ENCODE measurements at regions not wholly inside any gene's neighbourhood (a gene's known extent, or its start where the extent isn't known, plus 50 kb on each side); places are given as distances from the start of the nearest gene placed in this dataset.
"Not testable (repeated sequence)": the region's sequence is repeated elsewhere in the genome, so short reads cannot be mapped to it uniquely, and the experiment has no call there.

DNA sequence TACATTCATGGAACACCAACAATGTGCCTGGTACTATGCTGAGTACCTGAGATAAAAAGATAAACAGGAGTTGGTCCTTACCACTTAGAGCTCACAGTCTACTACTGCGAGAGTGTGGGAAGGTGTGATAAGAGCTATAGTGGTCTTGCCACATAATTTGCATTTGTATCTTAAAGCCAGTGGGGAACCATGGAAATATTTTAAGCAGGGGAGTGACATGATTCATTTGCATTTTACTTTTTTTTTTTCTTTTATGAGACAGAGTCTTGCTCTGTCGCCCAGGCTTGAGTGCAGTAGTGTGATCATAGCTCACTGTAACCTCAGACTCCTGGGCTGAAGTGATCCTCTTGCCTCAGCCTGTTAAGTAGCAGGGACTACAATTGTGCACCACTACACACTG lies 53.6 kb downstream of the SRGAP2 start:
- DNase-seq (ENCODE audit: low spot score): not testable (repeated sequence)

DNA sequence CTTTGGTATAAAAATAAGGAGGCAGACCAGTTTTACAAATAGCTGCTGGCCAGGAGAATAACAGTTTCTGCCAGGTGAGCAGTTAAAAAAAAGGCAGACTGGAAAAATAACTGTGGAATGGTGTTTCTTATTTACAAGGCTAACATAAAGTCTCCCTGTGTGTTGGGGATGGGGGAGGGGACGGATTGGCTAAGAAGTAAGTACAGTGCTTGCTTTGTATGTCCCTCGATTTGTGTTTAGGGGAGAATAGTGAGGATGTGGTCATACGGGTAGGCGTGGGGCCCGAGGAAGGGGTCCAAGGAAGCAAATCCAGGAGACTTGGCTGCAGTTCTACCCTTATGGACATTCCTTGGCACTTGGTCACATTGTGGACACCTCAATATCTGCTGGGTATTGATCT lies 58.1 kb downstream of the SRGAP2 start:
- not testable (repeated sequence) for DNase-seq (ENCODE audit: low spot score)

DNA sequence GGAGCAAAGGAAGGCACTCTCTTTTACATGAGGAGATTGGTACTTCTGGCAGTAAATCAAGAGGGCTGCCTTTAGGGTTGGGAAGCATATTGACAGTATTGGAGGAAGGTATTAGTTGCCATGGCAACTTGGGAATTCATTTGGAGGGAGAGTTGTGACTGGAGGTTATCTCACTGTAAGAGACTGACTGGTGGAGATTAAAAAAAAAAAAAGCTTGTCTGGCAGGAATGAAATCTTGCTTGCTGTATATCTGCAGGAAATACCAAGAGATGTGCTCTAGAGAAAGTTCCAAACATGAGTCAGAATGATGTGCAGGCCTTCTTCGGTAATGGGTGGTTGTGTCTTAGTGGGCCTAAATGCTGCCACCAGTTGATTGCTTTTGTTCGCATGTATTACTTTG lies 59.1 kb downstream of the SRGAP2 start:
- not testable (repeated sequence) for DNase-seq (ENCODE audit: low spot score)

DNA sequence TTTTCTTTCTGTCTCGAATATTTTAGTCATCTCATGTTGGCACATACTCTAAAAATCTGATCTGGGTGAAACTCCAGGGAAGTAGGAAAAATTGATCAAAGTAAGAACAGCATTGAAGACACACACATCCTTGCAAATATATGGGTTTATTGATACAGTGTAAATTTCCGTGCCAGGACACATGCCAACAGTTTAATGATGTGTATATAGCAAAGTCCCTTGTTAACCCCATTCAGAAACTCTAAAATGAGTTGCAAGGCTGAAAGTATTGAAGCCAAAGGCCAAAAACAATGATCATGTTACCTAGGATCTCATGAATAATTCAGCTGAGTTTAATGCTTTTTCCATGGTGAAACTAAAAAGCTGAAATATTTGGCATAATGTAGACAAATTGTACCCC lies 61.6 kb downstream of the SRGAP2 start:
- not testable (repeated sequence) for DNase-seq (ENCODE audit: low spot score)

DNA sequence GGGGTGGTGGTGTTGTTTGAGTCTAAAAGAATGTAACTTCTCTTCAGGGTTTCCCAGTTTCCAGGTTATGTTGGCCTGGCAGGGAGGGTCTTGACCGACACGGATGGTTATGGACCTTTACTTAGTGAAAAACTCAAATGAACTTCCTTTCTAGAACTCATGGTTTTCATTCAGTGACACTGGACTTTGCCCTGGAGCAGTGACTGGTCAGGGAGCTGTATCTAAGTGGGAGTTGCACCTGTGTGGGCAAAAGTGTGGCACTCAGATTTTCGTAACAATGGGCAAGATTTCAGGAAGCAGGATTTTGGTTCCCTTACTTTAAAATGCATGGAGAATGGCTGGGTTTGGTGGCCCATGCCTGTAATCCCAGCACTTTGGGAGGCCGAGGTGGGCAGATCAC lies 67.8 kb downstream of the SRGAP2 start:
- DNase-seq (ENCODE audit: low spot score): not testable (repeated sequence)

DNA sequence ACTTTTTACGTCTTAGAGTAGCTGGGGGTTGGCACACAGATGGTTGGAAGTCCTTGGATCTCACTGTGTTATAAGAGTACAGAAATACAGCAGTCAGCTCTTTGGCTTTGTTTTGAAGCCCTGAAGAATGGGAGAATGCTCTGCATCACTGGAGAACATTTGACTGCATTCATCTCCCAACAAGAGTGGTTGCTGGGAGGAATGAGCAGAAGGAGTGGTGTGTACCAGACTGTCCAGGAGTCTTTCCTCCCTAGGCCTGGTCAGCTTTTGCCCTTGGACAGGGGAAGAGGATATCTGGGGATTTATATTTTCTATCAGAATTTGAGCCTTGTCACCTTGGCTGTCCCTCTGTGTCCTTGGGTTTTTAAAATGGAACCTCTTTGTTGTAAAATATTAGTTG lies 69.8 kb downstream of the SRGAP2 start:
- DNase-seq (ENCODE audit: low spot score): not testable (repeated sequence)

DNA sequence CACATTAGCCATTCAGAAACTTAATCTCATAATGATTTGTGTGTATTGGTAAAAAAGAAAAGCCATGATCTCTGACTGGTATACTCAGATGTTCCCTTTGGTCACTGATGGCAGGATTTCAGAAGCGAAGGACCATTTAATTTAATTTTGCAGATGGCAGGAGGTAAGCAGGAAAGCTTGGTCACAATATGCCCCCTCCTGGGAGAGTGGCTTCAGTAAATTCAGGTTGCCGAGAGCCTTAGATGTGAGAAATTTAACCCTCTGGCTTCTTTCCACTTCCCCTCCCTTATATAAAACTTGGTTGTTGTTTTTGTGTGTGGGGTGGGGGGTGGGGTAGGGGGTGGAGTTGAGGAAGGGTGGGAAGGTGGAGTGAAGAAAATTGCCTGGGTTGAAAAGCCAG lies 72.8 kb downstream of the SRGAP2 start:
- not testable (repeated sequence) for DNase-seq (ENCODE audit: low spot score)

DNA sequence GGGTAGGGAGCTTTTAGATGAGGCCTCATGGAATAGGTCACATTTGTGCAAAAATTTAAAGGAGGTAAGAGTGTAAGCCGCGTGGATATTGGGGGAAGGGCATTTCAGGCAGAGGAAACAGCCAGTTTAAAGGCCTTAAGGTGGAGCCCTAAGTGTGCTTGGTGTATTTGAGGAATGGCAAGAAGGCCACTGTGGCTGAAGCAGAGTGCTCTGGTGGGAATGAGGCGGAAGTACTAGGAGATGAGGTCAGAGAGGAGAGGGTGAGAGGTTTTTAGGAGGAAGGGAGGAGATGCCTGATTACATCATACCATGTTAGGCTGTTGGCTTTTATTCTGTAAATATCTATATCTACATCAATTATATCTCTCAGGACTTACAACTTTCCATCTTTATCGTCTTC lies 75.3 kb downstream of the SRGAP2 start:
- not testable (repeated sequence) for DNase-seq (ENCODE audit: low spot score)

DNA sequence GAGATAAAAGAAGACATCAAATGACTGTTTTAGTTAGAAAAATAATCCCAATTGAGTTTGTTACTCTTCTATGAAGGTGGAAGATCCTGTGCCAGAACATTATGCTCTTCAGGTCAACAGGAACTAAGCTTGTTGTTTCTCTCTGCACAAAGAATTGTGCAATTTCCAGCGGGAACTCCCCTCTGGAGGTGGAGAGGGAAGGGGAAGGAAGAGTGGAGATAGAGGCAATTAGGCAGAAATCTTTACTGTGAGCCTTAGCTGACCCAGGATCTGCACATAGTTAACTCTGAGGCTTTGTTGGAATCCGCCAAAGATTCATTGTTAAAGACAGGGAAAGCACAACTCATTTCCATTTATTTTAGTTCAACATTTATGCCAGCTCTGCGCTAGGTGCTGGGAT lies 77.3 kb downstream of the SRGAP2 start:
- not testable (repeated sequence) for DNase-seq (ENCODE audit: low spot score)

DNA sequence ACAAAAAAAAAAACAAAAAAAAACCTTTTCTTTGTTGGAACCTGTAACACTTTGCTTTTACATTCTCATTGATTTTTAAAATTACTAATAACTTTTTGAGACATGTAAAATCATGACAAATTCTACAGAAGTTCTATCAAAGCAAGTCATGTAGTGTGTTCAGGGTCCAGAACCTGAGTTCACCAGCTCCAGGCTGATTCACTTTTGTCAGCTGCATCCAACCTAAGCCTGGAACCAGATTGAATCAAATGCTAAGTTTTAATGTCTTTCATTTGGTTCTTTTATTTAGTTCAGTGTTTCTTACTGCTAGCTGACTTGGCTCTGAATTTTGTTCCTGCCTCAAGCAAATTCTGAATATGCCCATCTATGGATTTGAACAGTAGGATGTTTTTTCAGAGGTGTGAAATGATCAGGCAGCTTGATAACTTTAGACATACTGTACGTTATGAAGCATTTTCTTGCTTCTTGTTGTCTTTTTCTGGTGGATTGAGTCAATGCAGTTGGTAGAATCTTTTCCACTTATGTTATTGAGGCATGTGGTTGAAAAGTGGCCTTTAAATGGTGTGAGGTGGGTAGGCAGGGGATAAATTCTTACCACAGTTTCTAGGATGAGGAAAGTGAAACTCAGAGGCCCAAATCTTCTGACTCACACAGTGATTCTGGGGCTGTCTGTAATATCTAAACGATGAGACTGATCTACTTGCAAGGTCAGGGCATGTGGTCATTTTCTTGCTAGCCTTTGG lies 78.7 kb downstream of the SRGAP2 start:
- not testable (repeated sequence) for DNase-seq (ENCODE audit: low spot score)

DNA sequence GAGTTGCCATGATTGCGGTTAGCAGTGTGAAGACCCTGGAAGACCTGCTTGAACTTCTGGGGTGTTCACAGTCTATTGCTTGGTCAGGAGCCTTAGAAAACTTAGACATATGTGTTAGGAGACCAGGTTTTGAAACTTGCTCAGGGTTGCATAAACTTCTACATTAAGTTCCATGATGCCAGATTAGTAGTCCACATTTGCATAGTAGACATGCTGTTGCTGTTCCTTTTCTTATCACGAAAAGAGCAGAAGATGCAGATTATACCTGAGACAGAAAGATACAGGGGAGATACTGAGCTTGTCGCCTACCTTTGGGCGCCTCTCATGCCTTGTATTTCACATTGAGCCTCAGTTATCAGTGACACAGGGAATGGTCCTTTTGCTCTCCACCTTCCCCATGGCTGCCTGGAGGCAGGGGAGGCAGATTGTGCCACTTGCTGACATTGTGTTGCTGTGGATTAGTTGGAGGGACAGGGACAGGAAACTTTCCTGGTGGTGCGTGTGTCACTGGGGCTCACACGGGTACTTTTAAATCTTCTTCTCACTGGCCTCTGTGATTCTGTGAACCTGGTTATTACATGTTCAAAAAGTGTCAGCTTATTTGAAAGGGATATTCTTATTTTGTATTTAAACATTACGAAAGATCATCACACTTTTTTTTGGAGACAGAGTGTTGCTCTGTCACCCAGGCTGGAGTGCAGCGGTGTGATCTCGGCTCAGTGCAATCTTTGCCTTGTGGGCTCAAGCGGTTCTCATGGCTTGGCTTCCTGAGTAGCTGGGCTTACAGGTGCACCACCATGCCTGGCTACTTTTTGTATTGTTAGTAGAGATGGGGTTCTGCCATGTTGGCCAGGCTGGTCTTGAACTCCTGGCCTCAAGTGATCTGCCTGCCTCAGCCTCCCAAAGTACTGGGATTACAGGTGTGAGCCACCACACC lies 82.0 kb downstream of the SRGAP2 start:
- DNase-seq (ENCODE audit: low spot score): not testable (repeated sequence)

DNA sequence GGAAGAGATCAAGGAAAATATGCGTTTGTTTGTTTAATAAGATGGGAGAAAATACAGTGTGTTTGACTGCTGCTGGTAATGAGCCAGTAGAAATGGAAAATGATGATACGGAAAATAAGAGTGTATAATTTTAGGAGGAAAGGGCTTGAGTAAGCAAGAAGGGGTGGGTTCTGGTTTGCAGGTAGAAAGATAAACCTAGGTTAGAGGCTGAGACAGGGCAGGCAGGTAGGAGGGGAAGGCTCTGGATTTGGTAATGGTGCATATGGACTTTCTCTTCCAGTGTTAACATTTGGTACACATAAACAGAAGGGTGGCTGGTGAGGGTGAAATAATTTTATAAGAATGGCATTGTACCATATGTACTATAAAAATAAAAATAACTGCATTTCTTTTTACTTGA lies 84.4 kb downstream of the SRGAP2 start:
- DNase-seq (ENCODE audit: low spot score): not testable (repeated sequence)

DNA sequence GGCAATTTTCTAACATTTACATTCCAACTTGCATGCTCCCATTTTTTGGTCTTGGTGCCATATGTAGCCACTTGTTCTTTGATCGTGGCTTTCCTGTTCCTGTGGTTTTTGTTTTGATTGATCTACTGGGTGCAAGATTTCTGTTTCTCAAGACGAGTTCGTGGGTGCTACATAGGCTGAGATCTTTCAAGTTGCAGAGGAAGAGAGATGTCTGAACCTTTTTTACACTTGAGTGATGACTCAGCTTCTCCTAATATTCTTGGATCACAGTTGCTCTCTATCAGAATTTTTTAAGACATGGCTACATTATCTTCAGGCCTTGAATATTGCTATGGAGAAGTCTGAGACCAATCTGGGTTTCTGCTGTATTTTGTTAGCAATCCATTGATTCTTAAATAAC lies 85.1 kb downstream of the SRGAP2 start:
- DNase-seq (ENCODE audit: low spot score): not testable (repeated sequence)

DNA sequence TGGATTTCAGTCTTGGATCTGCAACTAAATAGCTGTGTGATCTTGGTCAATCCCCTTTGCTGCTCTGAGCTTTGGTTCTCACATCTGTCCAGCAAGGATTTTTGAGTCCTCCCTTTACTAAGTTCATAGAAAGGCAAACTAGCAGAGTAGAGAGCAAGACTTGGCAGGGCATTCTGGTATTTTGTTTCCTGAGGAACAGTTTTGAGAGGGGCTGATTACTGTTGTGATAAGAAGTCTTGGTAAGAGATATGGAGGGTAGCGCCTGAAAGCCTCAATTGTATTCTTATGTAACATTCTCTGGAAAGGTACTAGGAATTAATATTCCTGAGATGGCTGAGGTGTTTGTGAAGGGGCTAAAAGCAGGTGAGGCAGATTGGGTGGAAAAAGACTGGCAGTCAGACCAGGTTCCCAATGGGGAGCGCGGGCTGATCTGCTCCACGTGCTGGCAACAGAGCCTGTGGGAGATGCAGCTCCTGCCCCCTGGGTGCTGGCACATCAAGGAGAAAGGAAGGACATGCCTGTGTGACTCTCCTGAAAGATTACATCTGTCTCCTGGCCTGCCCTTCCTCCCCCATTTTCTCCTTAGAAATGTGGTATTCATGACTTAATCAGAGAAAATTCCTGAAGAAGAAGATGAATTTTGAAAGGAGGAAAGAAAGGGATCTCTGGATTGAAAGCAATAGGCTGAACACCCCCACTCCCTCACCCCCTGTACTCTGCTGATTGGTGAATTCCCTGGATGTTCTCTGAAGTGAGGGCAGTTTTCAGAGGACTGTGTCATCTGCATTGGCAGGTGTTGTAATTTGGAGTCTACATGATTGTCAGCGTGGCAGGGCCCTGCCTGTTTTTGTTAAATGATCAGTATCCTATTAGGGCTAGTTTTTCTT lies 94.0 kb downstream of the SRGAP2 start:
- not testable (repeated sequence) for DNase-seq (ENCODE audit: low spot score)

DNA sequence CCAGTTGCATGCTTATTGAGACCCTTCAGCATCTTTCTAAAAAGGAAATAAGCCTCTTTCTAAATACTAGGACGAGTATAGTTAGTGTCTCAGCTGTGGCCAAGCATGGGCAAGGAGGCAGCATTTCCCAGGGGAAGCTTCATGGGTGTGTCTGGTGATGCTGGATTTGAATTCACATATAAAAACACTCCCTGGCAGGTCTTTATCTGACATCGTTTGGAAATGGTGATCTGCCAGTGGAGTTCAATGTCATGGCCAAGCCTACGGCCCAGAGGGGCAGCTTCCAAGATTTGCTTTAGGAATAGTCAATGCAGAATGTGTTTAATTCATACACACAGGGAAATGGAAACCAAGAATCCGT lies 94.7 kb downstream of the SRGAP2 start:
- DNase-seq (ENCODE audit: low spot score): not testable (repeated sequence)

DNA sequence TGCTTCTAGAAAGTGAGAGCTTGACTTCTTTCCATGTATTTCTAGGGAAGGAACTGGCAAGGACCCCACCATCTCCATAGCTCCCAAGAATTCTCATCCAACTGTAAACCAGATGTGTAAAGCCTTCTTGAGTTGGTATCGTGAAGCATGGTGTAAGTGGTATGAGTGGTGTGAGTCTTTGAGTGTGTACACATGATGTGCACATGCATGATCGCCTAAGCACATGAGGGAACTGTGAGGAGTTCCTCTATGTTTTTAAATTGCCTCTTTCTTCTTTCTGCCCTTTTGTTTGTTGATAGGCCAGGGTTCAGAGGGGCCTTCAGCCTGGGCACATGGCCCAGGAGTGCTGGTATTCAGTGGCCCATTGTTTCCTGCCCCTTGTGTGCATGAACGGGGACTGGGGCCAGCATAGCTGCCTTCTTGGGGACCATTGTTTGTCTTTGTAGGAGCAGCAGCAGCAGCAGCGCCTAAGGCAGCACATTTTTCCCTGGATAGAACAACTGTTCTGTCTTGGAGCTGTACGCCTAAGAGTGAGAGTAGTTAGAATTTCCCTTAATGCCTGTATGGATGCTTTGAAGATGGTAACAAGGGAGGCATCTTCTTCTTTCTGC lies 95.9 kb downstream of the SRGAP2 start:
- DNase-seq (ENCODE audit: low spot score): not testable (repeated sequence)

DNA sequence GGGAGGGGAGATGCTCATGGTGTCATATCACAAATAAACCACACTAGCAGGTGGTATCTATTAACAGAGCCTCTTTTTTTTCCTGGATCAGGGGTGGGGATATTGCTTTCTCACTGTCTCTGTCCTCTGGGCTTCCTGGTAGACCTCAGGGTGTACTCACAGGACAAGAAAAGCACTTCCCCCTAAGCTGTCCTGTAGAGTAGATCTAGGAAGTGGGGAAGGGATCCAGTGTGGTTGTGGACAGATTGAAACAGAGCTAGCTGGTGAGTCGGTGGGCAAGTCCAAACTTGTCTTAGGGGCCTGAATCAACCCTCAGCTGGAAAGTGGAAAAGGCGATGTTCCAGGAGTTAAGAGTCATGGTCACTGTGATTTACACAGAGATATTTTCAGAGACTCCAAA lies 96.6 kb downstream of the SRGAP2 start:
- DNase-seq (ENCODE audit: low spot score): not testable (repeated sequence)

DNA sequence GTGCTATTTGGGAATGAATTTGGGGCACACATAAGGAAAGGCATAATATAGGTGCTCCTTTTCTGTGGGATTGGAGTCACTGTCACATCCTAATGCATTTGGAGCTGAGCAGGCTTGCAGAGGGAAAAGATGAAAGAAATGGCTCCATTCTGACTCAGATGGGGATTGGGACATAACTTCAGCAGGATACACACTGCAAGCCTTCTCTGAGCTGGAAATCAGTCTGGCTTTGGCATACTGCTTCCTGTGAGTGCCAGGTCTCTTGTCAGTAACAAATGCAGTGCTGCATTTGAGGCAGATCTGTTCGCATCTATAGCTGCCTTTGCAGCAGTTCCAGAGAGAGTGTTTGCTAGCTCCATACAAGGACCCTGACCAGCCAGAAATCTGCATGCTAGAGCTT lies 98.7 kb downstream of the SRGAP2 start:
- not testable (repeated sequence) for DNase-seq (ENCODE audit: low spot score)

DNA sequence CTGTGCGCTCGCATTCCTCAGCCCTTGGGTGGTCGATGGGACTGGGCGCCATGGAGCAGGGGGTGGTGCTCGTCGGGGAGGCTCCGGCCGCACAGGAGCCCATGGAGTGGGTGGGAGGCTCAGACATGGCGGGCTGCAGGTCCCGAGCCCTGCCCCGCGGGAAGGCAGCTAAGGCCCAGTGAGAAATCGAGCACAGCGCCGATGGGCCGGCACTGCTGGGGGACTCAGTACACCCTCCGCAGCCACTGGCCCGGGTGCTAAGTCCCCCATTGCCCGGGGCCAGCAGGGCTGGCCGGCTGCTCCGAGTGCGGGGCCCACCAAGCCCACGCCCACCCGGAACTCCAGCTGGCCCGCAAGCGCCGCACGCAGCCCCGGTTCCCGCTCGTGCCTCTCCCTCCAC lies 104.1 kb downstream of the SRGAP2 start:
- DNase-seq (ENCODE audit: low spot score): not testable (repeated sequence)

DNA sequence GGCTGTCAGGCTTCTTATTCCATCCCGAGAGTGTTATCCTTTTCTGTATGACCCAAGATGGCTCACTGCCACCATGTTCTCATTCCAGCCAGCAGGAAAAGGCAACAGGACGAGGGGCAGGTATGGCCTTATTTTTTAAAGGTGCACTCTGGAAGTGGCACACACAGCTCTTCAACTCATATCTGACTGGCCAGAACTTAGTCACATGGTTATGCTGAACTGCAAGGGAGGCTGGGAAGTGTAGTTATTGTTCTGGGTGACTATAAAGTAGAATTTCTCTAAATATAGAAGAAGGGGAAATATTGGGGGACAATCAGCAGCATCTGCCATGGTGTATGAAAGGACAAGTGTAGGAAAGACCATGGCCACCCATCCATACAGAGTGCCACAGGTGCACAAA lies 107.6 kb downstream of the SRGAP2 start:
- DNase-seq (ENCODE audit: low spot score): not testable (repeated sequence)

DNA sequence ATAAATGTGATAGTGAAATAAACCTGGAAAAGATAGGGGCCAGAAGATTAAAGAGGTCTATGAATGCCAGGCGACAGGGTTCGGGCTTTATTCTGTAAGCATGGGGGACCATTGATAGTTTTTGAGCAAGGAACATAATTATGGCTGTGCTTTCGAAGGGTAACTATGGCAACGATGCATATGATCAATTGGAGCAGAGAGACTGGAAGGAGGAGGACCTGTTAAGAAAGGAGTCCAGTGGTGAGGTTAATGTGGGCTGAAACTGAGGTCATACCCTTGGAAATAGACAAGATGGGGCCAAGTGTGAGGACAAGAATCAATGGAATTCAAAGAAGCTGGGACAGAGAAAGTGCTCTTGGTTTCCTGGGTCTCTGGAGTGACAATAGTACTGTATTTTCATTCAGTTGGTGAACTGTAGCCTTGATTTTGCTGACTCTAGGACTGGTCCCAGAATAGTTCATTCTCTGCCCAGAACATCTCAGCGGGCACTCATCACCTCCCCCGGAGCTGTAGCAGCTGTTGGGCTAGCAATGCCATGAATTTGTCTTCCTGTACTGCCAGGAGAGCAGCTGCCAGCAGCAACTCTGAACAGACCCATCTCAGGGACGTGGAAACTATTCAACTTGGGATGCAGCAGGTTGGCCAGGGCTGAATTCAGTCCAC lies 108.4 kb downstream of the SRGAP2 start:
- not testable (repeated sequence) for DNase-seq (ENCODE audit: low spot score)
